ENCODE measurements at regions not wholly inside any gene's neighbourhood (a gene's known extent, or its start where the extent isn't known, plus 50 kb on each side); places are given as distances from the start of the nearest gene placed in this dataset.

GRCh38 chr6:67458265-67458664 is 1176.8 kb upstream of the ADGRB3 start:
- Histone ChIP-seq H3K9ac (replicated peaks in 1 of 4; ENCODE audit: extremely low read depth in 1 of 4, low read depth in 3 of 4, low read length in 3 of 4) (no peak overlapping the region), H3K4me3 (ENCODE audit: extremely low read depth in 1 of 4, insufficient read depth in 2 of 4, low read depth in 3 of 4, low read length in 4 of 4) (no peak overlapping the region), H3K4me2 (ENCODE audit: insufficient read depth in 1 of 2, low read depth in 2 of 2, low read length in 2 of 2) (no peak overlapping the region), H4K8ac (ENCODE audit: extremely low read depth, insufficient read depth, low read length) (no peak overlapping the region), H3K23me2 (ENCODE audit: low read depth, low read length) (no peaks in the 10 kb centered on the region), H2BK12ac (ENCODE audit: low read depth, low read length) (no peak overlapping the region), H2AK5ac (ENCODE audit: low read depth, low read length) (no peak overlapping the region), H2BK15ac (ENCODE audit: low read length) (no peak overlapping the region), H4K20me1 (replicated peaks in 1 of 2; ENCODE audit: control insufficient read depth in 1 of 2, insufficient read depth in 2 of 2, low read length in 2 of 2) (no peaks in the 10 kb centered on the region), H2BK20ac (ENCODE audit: low read length) (no peak overlapping the region), H2BK120ac (replicated peaks; ENCODE audit: low read depth, low read length) (no peak overlapping the region), H4K5ac (ENCODE audit: insufficient read length, low read depth, low read length) (no peak overlapping the region), H3K18ac (ENCODE audit: extremely low read depth, low read length) (no peak overlapping the region), H2BK5ac (ENCODE audit: low read depth, low read length) (no peak overlapping the region), H3K79me1 (ENCODE audit: low read depth, low read length) (no peaks in the 10 kb centered on the region), H3K14ac (ENCODE audit: insufficient read length) (no peak overlapping the region), H3K79me2 (ENCODE audit: control insufficient read depth in 1 of 2, insufficient read depth in 2 of 2, low read length in 2 of 2) (no peaks in the 10 kb centered on the region), H3K56ac (replicated peaks; ENCODE audit: insufficient read length, low read depth, low read length) (no peak overlapping the region), H3K4ac (replicated peaks; ENCODE audit: insufficient read length, low read depth, low read length) (no peak overlapping the region), H3K27ac (ENCODE audit: low read depth, low read length) (no peak overlapping the region), H3K23ac (ENCODE audit: insufficient read length) (no peak overlapping the region), H3K36me3 (ENCODE audit: control insufficient read depth in 2 of 4, insufficient read depth in 4 of 4, low read length in 3 of 4) (no peaks in the 10 kb centered on the region), H3K27me3 (replicated peaks in 1 of 4; ENCODE audit: control insufficient read depth in 3 of 4, extremely low read depth in 1 of 4, insufficient read depth in 3 of 4, low read length in 3 of 4) (no peaks in the 10 kb centered on the region), H3K9me3 (ENCODE audit: insufficient read depth in 2 of 2, low read depth in 1 of 2, low read length in 1 of 2) (peaks cover 11 to 19% of the 10 kb centered on the region in 2 experiments; a peak in 3 of 4 replicates), H2AFZ (ENCODE audit: low read length) (no peak overlapping the region), H3K4me1 (replicated peaks in 1 of 4; ENCODE audit: control insufficient read depth in 3 of 4, insufficient read depth in 4 of 4, low read length in 3 of 4) (no peaks in the 10 kb centered on the region), H4K91ac (replicated peaks; ENCODE audit: insufficient read length, low read length) (no peak overlapping the region)
- no peak for FAIRE-seq
- POLR2A ChIA-PET (ENCODE audit: partially characterized antibody), result no interaction called here
- CTCF ChIA-PET (ENCODE audit: partially characterized antibody), result interaction anchor here (1.4 kb wide), 1 partner anchor 10 kb away, joined by 3 read pairs; no protein-coding TSS in a partner anchor
- no peak for TF ChIP-seq FOSL1 (IDR thresholded peaks at IDR 0.05; ENCODE audit: insufficient read depth, low read depth, low read length)
- peak in 1 of 2 experiments; percentile 88; a peak in 1 of 3 replicates for TF ChIP-seq EP300 (IDR thresholded peaks at IDR 0.05; ENCODE audit: borderline replicate concordance in 1 of 2, low read depth in 2 of 2, low read length in 2 of 2)
- no peak for DNase-seq (ENCODE audit: low read depth in 1 of 2, low spot score in 2 of 2)
- WGBS, 2 experiments (ENCODE audit: extremely low coverage in 1 of 2, insufficient coverage in 1 of 2, insufficient read length in 1 of 2, insufficient replicate concordance in 2 of 2, low coverage in 1 of 2, low lambda C conversion rate in 2 of 2, missing lambda C conversion rate in 1 of 2), result 97% methylated on average over 4 of the region's 4 CpGs; no CpG with 5 or more reads in 1 of the 2 experiments

Data from H1 (cell line).